ENCODE measurements at regions not wholly inside any gene's neighbourhood (a gene's known extent, or its start where the extent isn't known, plus 50 kb on each side); places are given as distances from the start of the nearest gene placed in this dataset.

DNA sequence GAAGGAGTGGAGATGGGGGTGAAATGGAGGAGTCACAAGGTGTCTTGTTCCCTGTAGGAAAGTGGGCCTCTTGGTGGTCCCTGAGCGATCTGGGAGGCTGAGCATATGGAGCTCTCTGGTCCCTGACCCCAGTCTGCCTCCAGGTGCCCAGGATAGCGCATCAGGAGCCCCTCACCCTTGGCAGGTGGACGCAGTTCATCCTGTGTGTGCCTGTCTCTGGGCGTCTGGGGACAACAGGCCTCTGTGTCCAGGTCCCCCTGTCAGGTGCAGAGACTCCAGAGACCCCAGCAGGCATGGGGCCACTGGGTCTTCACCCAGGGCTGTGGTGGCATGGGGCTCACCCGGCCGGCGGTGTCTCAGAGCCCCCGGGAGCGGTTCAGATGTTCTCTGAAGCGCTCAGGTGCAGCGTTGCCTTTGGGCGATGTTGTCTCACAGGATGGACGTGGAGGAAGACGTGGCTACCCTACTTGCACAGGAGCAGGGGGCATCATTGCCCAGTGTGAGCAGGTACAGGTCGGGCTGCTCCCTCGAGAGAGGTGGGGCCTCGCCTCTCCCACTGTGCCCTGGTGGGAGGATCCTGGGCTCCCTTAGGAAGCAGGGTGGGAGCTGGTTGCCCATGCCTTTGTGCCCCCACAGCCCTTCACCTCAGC lies 58.1 kb upstream of the TPM4 start:
- TF ChIP-seq MAX (IDR thresholded peaks at IDR 0.05; ENCODE audit: low read depth, low read length) (no peak), CTCF (IDR thresholded peaks at IDR 0.05; ENCODE audit: low read depth, low read length) (no peak), POLR2A (IDR thresholded peaks at IDR 0.05; ENCODE audit: extremely low read depth, insufficient read length) (no peak), MYC (IDR thresholded peaks at IDR 0.05; ENCODE audit: low read depth, low read length) (no peak)

Data from NB4 (cell line).